ENCODE measurements at regions not wholly inside any gene's neighbourhood (a gene's known extent, or its start where the extent isn't known, plus 50 kb on each side); places are given as distances from the start of the nearest gene placed in this dataset.

GRCh38 chr4:96459105-96459504, 619.2 kb downstream of the PDHA2 start:
- Histone ChIP-seq H3K36me3 (ENCODE audit: control insufficient read depth, insufficient read depth, low read length) (no peaks in the 10 kb centered on the region), H4K5ac (ENCODE audit: low read length) (no peak overlapping the region), H2BK5ac (ENCODE audit: low read length) (no peak overlapping the region), H4K8ac (ENCODE audit: low read depth, low read length) (no peak overlapping the region), H2BK15ac (replicated peaks; ENCODE audit: low read depth) (no peak overlapping the region), H3K23ac (ENCODE audit: low read length) (no peak overlapping the region), H3K27me3 (ENCODE audit: insufficient read depth, low read length, poor library complexity) (no peaks in the 10 kb centered on the region), H3K4me1 (ENCODE audit: control insufficient read depth, low read depth, low read length) (no peaks in the 10 kb centered on the region), H3K56ac (ENCODE audit: low read length) (no peak overlapping the region), H3K27ac (ENCODE audit: low read depth, low read length) (no peak overlapping the region), H3K4me3 (ENCODE audit: low read length) (no peak overlapping the region), H3K4me2 (ENCODE audit: low read length) (no peak overlapping the region), H2AK5ac (ENCODE audit: low read length) (no peak overlapping the region), H2BK120ac (ENCODE audit: low read depth, low read length) (no peak overlapping the region), H3K9ac (ENCODE audit: low read length) (no peak overlapping the region), H3K79me1 (ENCODE audit: low read length) (no peaks in the 10 kb centered on the region), H3K79me2 (ENCODE audit: control insufficient read depth, insufficient read depth, low read length) (no peaks in the 10 kb centered on the region), H3K18ac (ENCODE audit: low read length) (no peak overlapping the region), H3K4ac (ENCODE audit: low read depth, low read length) (no peak overlapping the region)
- DNase-seq = no peak
- no CpG with 5 or more reads among the region's 1 CpG for WGBS (ENCODE audit: extremely low coverage, insufficient coverage, low lambda C conversion rate)

- no peak overlapping the region for H3K4ac ChIP-seq (ENCODE audit: low read depth, low read length)
- DNase-seq = no peak
- H3K4me3 ChIP-seq (ENCODE audit: low read length) = no peak overlapping the region
- no peak overlapping the region for H3K18ac ChIP-seq (ENCODE audit: low read length)
- H3K4me2 ChIP-seq (ENCODE audit: low read length) = no peak overlapping the region
- no peaks in the 10 kb centered on the region for H3K79me1 ChIP-seq (ENCODE audit: low read length)
- no peak overlapping the region for H3K27ac ChIP-seq (ENCODE audit: low read depth, low read length)
- no peaks in the 10 kb centered on the region for H3K36me3 ChIP-seq (ENCODE audit: control insufficient read depth, insufficient read depth, low read length)
- H2AK5ac ChIP-seq (ENCODE audit: low read length) = no peak overlapping the region
- H3K23ac ChIP-seq (ENCODE audit: low read length) = no peak overlapping the region
- H3K79me2 ChIP-seq (ENCODE audit: control insufficient read depth, insufficient read depth, low read length) = no peaks in the 10 kb centered on the region
- no peaks in the 10 kb centered on the region for H3K27me3 ChIP-seq (ENCODE audit: insufficient read depth, low read length, poor library complexity)
- H3K56ac ChIP-seq (ENCODE audit: low read length) = no peak overlapping the region
- no peaks in the 10 kb centered on the region for H3K4me1 ChIP-seq (ENCODE audit: control insufficient read depth, low read depth, low read length)
- no peak overlapping the region for H4K8ac ChIP-seq (ENCODE audit: low read depth, low read length)
- H4K5ac ChIP-seq (ENCODE audit: low read length) = no peak overlapping the region
- no peak overlapping the region for H2BK120ac ChIP-seq (ENCODE audit: low read depth, low read length)
- H2BK15ac ChIP-seq (replicated peaks; ENCODE audit: low read depth) = no peak overlapping the region
- H3K9ac ChIP-seq (ENCODE audit: low read length) = no peak overlapping the region
- H2BK5ac ChIP-seq (ENCODE audit: low read length) = no peak overlapping the region
- WGBS (ENCODE audit: extremely low coverage, insufficient coverage, low lambda C conversion rate) = no CpG with 5 or more reads among the region's 2 CpGs
Observed at GRCh38 chr4:96465834-96466233, 625.9 kb downstream of the PDHA2 start.

GRCh38 chr4:96471956-96472867, 632.3 kb downstream of the PDHA2 start:
- H3K23ac ChIP-seq (ENCODE audit: low read length) = no peak overlapping the region

GRCh38 chr4:96473246-96473645, 633.4 kb downstream of the PDHA2 start:
- Histone ChIP-seq H3K9ac (ENCODE audit: low read length) (no peak overlapping the region), H3K27ac (ENCODE audit: low read depth, low read length) (no peak overlapping the region), H3K23ac (ENCODE audit: low read length) (no peak overlapping the region), H3K4ac (ENCODE audit: low read depth, low read length) (no peak overlapping the region), H2BK15ac (replicated peaks; ENCODE audit: low read depth) (no peak overlapping the region), H2AK5ac (ENCODE audit: low read length) (no peak overlapping the region), H3K4me1 (ENCODE audit: control insufficient read depth, low read depth, low read length) (no peaks in the 10 kb centered on the region), H3K36me3 (ENCODE audit: control insufficient read depth, insufficient read depth, low read length) (no peaks in the 10 kb centered on the region), H3K27me3 (ENCODE audit: insufficient read depth, low read length, poor library complexity) (no peaks in the 10 kb centered on the region), H4K8ac (ENCODE audit: low read depth, low read length) (no peak overlapping the region), H3K79me1 (ENCODE audit: low read length) (no peaks in the 10 kb centered on the region), H4K5ac (ENCODE audit: low read length) (no peak overlapping the region), H2BK120ac (ENCODE audit: low read depth, low read length) (no peak overlapping the region), H3K4me3 (ENCODE audit: low read length) (no peak overlapping the region), H3K79me2 (ENCODE audit: control insufficient read depth, insufficient read depth, low read length) (no peaks in the 10 kb centered on the region), H3K56ac (ENCODE audit: low read length) (no peak overlapping the region), H3K4me2 (ENCODE audit: low read length) (no peak overlapping the region), H2BK5ac (ENCODE audit: low read length) (no peak overlapping the region), H3K18ac (ENCODE audit: low read length) (no peak overlapping the region)
- no CpG with 5 or more reads among the region's 1 CpG for WGBS (ENCODE audit: extremely low coverage, insufficient coverage, low lambda C conversion rate)
- DNase-seq = no peak

More at GRCh38 chr4:96471956-96472867, 632.3 kb downstream of the PDHA2 start:
- Histone ChIP-seq H3K9ac (ENCODE audit: low read length) (no peak overlapping the region), H3K4me3 (ENCODE audit: low read length) (no peak overlapping the region), H2BK5ac (ENCODE audit: low read length) (no peak overlapping the region), H3K79me1 (ENCODE audit: low read length) (no peaks in the 10 kb centered on the region), H3K27me3 (ENCODE audit: insufficient read depth, low read length, poor library complexity) (no peaks in the 10 kb centered on the region), H3K27ac (ENCODE audit: low read depth, low read length) (no peak overlapping the region), H4K8ac (ENCODE audit: low read depth, low read length) (no peak overlapping the region), H2BK120ac (ENCODE audit: low read depth, low read length) (no peak overlapping the region), H3K56ac (ENCODE audit: low read length) (no peak overlapping the region), H3K79me2 (ENCODE audit: control insufficient read depth, insufficient read depth, low read length) (no peaks in the 10 kb centered on the region), H3K18ac (ENCODE audit: low read length) (no peak overlapping the region), H4K5ac (ENCODE audit: low read length) (no peak overlapping the region), H3K36me3 (ENCODE audit: control insufficient read depth, insufficient read depth, low read length) (no peaks in the 10 kb centered on the region), H3K4me2 (ENCODE audit: low read length) (no peak overlapping the region), H3K4ac (ENCODE audit: low read depth, low read length) (no peak overlapping the region), H2BK15ac (replicated peaks; ENCODE audit: low read depth) (no peak overlapping the region), H2AK5ac (ENCODE audit: low read length) (no peak overlapping the region), H3K4me1 (ENCODE audit: control insufficient read depth, low read depth, low read length) (no peaks in the 10 kb centered on the region)
- peak; percentile 20 for DNase-seq

GRCh38 chr4:96483308-96484030, 643.6 kb downstream of the PDHA2 start:
- H4K5ac ChIP-seq (ENCODE audit: low read length) = no peak overlapping the region
- WGBS (ENCODE audit: extremely low coverage, insufficient coverage, low lambda C conversion rate) = no CpG with 5 or more reads among the region's 4 CpGs
- no peaks in the 10 kb centered on the region for H3K79me1 ChIP-seq (ENCODE audit: low read length)
- no peak overlapping the region for H4K8ac ChIP-seq (ENCODE audit: low read depth, low read length)
- H3K4me3 ChIP-seq (ENCODE audit: low read length) = no peak overlapping the region
- H3K4ac ChIP-seq (ENCODE audit: low read depth, low read length) = no peak overlapping the region
- H2BK5ac ChIP-seq (ENCODE audit: low read length) = peak overlapping the region; percentile 47
- H2AK5ac ChIP-seq (ENCODE audit: low read length) = no peak overlapping the region
- no peak overlapping the region for H3K4me2 ChIP-seq (ENCODE audit: low read length)
- no peaks in the 10 kb centered on the region for H3K27me3 ChIP-seq (ENCODE audit: insufficient read depth, low read length, poor library complexity)
- no peak overlapping the region for H3K56ac ChIP-seq (ENCODE audit: low read length)
- no peak overlapping the region for H2BK120ac ChIP-seq (ENCODE audit: low read depth, low read length)
- H3K4me1 ChIP-seq (ENCODE audit: control insufficient read depth, low read depth, low read length) = peaks cover 2% of the 10 kb centered on the region
- peak; percentile 93 for DNase-seq
- no peak overlapping the region for H2BK15ac ChIP-seq (replicated peaks; ENCODE audit: low read depth)
- no peak overlapping the region for H3K9ac ChIP-seq (ENCODE audit: low read length)
- no peak overlapping the region for H3K23ac ChIP-seq (ENCODE audit: low read length)
- no peaks in the 10 kb centered on the region for H3K79me2 ChIP-seq (ENCODE audit: control insufficient read depth, insufficient read depth, low read length)
- H3K36me3 ChIP-seq (ENCODE audit: control insufficient read depth, insufficient read depth, low read length) = no peaks in the 10 kb centered on the region
- no peak overlapping the region for H3K27ac ChIP-seq (ENCODE audit: low read depth, low read length)
- peak overlapping the region; percentile 25 for H3K18ac ChIP-seq (ENCODE audit: low read length)
